Left lobe of liver (tissue), 2 donors: ENCODE measurements at regions not wholly inside any gene's neighbourhood (a gene's known extent, or its start where the extent isn't known, plus 50 kb on each side); places are given as distances from the start of the nearest gene placed in this dataset.
"Not testable (repeated sequence)": the region's sequence is repeated elsewhere in the genome, so short reads cannot be mapped to it uniquely, and the experiment has no call there.

Experiments
- ATAC-seq: fragments of 200-7000 bp; cut with Tn5 transposase; one replicate; pipeline ENCODE4 v1.9.1; 2020; ENCODE audit warnings: mild to moderate bottlenecking, moderate library complexity
- DNase-seq: peaks from one replicate; pipeline ENCODE4 v3.0.0-alpha.2; 2020; ENCODE audit warnings: low spot score
- donor health status: DM: no; HTN: no; CAD: no; lungs with moderate emphysema.
- donor health status: DM: no; HTN: yes; CAD: no.

DNA sequence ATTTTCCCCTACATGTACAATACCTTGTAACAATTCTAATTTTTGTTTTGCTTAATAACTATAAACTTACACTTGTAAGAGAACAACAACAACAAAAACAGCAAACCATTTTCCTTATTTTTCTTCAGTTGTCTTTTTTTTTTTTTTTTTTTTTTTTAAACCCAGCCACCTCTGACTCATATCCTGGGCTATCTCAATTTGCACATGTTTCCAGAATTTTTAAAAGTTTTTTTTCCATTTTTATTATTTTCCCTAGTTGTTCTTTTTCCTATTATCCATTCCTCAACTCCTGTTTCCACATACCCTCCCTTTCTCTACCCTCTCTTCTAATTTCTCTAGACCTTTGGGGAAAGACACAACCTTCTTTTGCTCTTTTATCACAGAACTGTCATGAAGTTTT lies 112.5 kb downstream of the EFEMP1 start:
- no peak for ATAC-seq
- no peak for DNase-seq

- ATAC-seq = no peak
These were observed 113.0 kb downstream of the EFEMP1 start for GRCh38 chr2:55810622-55811020.

DNA sequence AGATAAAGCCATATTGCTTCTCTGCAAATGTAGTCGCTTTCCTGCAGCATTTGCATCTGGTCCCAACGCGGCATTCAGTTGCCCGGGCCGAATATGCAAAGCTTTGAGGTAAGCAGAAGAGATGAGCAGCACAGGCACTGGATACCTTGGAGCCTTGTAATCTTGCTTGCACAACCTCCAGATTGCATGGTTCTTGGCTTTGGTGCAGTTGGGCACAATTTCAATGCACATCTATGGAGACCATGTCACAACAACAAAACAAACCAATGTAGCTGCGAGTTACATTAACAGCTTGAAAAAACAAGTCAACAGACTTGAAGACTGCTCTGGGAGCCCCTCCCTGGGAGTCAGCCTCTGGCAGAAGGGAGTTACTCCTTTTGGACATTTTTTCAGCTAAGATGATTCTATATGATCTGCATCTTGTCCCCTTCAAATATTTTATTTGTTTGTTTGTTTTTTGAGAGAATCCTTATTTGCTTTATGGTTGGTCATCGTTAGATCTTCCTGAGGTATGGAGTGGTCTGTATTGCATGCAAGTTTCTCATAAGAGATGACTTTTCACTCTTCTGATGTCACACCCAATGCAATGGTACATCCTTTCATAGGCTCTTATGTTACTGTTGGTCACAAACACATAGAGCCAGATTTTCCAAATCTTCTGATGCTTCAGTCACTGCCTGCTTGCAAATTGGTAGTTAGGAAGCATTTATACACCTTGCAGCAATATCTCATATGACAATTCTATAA lies 113.5 kb downstream of the EFEMP1 start:
- ATAC-seq (peak; percentile 82), DNase-seq (peak; percentile 68)

More at GRCh38 chr2:55810622-55811020, 113.0 kb downstream of the EFEMP1 start:
- no peak for DNase-seq

DNA sequence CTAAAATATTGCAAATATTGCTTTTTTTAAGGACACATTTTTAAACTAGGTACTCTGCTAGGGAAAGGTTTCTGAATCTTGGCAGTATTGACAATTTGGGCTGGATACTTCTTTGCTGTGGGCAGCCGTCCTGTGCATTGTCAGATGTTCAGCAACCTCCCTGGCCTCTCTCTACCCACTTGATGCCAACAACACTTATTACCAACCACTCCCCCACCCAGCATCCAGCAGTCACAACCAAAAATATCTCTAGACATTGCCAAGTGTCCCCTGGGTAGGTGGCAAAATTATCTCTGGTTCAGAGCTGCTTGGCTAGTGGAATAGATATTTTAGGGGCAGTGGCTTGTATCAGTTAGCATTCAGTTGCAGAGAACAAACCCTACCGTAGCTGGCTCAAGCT lies 114.3 kb upstream of the PNPT1 start:
- ATAC-seq (no peak), DNase-seq (no peak)

DNA sequence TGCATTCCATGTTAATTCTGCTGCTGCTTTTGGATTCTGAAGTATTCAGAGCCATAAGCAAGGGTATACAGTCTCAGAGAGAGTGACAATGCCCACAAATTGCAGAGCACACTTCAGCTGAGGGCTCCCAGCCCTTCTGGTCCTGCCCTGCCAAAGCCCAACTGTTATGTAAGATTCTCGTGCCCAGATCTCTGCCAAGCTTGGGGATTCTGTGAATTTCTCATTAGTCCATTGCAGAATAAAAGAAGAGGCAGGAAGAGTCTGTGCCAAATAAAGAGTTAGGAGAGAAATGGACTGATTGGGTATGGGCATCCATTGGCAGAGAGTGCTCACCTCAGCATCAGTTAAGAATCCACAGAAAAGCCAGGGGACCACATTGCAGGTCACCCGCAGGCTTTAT lies 112.0 kb upstream of the PNPT1 start:
- no peak for ATAC-seq
- DNase-seq = no peak

DNA sequence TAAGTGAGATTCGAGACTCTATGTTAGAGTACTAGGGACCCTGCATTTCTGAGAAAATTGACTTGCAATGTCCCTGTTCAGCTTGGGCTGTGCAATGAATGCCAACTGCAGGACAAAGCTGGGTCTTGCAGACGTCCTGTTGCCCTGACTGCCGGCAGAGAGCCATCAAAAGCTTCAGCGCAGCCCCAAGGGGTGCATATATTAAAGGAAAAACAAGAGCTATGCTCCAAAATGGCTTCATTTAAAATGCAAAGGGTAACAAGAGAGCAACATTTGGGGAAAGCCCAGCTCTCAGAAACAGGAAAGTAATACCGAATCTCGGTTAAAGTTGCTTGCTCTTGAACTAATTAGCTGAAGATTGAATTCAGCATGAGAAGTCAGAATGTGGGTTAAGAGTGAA lies 110.9 kb upstream of the PNPT1 start:
- ATAC-seq (no peak), DNase-seq (no peak)

DNA sequence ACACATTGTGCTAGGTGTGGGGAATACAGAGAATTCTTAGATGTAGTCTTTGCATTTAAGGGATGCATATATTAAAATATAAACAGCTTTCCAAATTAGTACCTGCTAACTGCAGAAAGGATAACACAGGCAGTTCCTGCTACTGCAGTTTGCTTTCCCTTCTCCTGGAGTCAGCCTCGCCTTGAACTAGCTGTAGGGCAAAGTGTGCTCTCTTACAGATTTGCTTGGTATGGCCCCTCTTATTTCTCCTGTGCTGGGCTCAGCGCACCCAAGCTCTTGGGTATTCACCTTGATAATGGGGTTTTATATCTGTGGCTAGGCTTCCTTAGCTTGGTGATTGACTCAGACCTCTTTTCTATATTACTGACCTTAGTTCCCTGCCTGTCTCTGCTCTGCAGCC lies 108.4 kb upstream of the PNPT1 start:
- ATAC-seq = no peak
- DNase-seq = no peak

DNA sequence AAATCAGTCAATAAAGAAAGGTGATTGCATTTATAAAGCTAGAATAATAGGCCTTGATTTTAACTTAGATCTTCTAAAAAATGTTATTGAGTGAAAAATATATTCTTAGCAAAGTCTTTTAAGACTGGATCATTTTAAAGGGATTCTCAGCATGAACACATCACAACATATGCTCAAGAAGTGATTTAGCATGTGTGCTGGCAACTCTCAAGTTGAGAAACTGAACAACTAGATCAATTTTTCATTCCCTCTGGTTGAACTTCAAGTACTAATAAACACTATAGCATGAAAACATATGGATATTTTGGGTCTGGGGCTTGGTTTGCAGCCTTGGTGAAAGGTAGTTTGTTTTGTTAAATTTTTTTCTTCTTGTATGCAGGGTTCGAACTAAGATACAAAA lies 107.8 kb upstream of the PNPT1 start:
- no peak for ATAC-seq
- no peak for DNase-seq

DNA sequence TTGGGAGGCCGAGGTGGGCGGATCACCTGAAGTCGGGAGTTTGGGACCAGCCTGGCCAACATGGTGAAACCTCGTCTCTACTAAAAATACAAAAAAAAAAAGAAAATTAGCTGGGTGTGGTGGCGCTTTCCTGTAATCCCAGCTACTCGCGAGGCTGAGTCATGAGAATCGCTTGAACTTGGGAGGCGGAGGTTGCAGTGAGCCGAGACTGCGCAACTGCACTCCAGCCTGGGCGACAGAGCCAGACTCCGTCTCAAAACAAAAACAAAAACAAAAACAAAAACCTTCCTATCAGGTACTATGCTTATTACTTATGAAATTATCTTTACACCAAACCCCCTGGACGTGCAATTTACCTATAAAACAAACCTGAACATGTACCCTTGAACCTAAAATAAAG lies 106.0 kb upstream of the PNPT1 start:
- not testable (repeated sequence) for DNase-seq, ATAC-seq

GRCh38 chr2:55796121-55796520 lies 102.5 kb upstream of the PNPT1 start:
- ATAC-seq = no peak
- no peak for DNase-seq

- not testable (repeated sequence) for DNase-seq, ATAC-seq
These were observed 100.0 kb upstream of the PNPT1 start for GRCh38 chr2:55793602-55794001.

- ATAC-seq = no peak
- no peak for DNase-seq
These were observed 92.6 kb upstream of the PNPT1 start for GRCh38 chr2:55786280-55786679.

DNA sequence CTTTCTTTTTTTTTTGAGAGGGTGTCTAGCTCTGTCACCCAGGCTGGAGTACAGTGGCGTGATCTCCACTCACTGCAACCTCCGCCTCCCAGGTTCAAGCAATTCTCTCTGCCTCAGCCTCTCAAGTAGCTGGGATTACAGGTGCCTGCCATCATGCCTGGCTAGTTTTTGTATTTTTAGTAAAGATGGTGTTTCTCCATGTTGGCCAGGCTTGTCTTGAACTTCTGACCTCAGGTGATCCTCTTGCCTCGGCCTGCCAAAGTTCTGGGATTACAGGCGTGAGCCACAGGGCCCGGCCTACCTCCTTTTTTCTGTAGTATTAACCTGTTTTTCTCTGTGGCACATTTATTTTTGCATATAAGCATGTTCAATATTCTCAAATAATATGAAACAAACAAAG lies 90.1 kb upstream of the PNPT1 start:
- not testable (repeated sequence) for ATAC-seq, DNase-seq

DNA sequence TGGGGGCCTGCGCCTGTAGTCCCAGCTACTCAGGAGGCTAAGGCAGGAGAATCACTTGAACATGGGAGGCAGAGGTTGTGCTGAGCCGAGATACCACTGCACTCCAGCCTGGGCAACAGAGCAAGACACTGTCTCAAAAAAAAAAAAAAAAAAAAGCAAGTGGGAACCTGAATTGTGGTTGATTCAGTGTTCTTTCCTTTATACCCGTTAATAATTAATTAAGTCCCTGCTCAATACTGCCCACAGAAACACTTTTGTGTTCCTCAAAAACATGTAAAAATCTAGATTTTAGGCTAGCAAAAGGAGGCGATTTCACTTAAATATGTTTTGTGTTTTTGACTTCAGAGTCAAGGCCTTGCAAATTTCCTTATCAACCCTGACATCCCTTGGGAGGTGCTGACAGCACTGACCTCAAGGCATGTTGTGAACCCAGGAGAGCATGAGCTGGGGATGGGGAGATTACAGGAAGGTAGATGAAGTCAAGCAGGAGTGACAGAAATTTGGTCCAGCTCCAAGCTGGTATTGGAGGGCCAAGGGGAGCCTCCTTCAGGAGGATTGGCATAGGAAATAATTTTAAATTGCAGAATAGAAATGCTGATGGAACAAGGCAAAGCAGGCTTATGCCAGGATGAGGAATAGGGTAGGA lies 89.0 kb upstream of the PNPT1 start:
- no peak for ATAC-seq
- no peak for DNase-seq

- ATAC-seq = no peak
- DNase-seq = no peak
These were observed 87.9 kb upstream of the PNPT1 start for GRCh38 chr2:55781542-55781941.

DNA sequence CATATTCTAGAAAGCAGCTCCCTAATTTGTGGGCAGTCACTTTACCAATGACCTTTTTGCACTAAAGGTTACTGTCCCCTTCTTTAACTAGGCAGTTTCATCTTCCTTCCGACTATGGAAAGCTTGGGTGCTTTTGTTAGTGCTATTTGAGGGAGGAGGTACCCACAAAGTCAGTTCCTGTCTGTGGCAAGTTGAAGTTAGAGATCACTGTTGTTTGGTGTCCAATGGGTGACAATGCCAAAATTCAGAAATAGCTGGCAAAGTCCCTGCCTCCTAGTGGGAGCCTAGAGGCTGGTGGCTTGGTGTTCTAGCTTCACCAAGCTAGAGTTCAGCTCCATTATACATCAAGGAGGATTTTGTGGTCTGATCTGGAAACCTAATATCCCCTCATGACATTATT lies 87.1 kb upstream of the PNPT1 start:
- DNase-seq (no peak), ATAC-seq (no peak)

GRCh38 chr2:55779459-55780421 lies 86.1 kb upstream of the PNPT1 start:
- ATAC-seq = no peak
- no peak for DNase-seq

- DNase-seq (no peak), ATAC-seq (no peak)
These were observed 83.3 kb upstream of the PNPT1 start for GRCh38 chr2:55776966-55777365.

DNA sequence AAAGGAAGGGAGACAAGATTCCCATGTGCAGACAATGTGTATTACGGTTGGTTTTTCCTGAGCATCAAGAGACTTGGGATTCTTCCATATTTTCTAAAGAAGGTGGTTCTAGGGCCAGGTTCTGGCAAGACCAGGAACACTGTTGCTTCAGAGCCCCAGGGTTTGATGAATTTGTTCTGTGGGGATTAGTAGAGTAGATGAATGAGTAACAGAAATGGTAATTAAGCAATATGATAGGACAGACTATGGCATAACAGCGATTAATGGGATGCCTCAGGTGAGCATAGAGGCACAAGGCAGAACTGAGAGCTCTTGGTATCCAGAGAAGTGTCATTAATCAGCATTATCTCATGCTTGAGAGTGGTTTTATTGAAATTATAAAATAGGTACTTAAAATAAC lies 82.8 kb upstream of the PNPT1 start:
- DNase-seq (no peak), ATAC-seq (no peak)

DNA sequence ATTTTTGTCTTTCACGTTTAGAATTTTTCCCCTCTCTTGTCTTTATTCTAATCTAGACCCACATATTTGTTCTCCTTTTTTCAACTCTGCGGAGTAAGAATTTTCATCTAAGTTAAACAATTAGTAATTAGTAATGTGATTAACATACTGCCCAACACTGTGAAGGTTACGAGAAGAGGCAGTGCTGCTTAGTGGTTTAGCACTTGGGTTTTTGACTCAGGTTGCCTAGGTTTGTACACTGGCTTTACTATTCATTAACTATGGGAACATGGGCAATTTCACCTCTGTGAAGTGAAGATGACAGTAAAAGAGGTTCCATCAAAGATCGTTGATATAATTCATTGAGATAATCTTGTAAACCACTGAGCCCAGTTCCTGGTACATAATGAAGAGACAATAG lies 82.2 kb upstream of the PNPT1 start:
- ATAC-seq = no peak

DNA sequence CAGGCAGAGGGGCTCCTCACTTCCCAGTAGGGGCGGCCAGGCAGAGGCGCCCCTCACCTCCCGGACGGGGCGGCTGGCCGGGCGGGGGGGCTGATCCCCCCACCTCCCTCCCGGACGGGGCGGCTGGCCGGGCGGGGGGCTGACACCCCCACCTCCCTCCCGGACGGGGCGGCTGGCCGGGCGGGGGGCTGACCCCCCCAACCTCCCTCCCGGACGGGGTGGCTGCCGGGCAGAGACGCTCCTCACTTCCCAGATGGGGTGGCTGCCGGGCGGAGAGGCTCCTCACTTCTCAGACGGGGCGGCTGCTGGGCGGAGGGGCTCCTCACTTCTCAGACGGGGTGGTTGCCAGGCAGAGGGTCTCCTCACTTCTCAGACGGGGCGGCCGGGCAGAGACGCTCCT lies 80.0 kb upstream of the PNPT1 start:
- DNase-seq, ATAC-seq: not testable (repeated sequence)

More for the DNA sequence above, 82.2 kb upstream of the PNPT1 start:
- no peak for DNase-seq
